H1 (cell line): ENCODE measurements at regions not wholly inside any gene's neighbourhood (a gene's known extent, or its start where the extent isn't known, plus 50 kb on each side); places are given as distances from the start of the nearest gene placed in this dataset.

Experiments used
- CTCF ChIA-PET: fragments of 300-600 bp; sonication (Branson Sonifier 250); formaldehyde crosslinking; loops from one replicate; lab custom pipeline; 2021; ENCODE audit not compliant: partially characterized antibody; lab: Charles Lee
- POLR2A ChIA-PET: fragments of 300-600 bp; sonication (Branson Sonifier 250); formaldehyde crosslinking; loops from one replicate; lab custom pipeline; 2021; ENCODE audit warnings: inconsistent platforms; ENCODE audit not compliant: partially characterized antibody; lab: Charles Lee
- DNase-seq, 2 experiments: peaks; one replicate each; pipeline versions ENCODE4 v3.0.0 to v3.0.0-alpha.2; 2010 to 2022; ENCODE audit warnings: low spot score in 2 of 2, low read depth in 1 of 2, mixed read lengths in 1 of 2
- FAIRE-seq: peaks from 2 replicates; lab custom pipeline; 2011; peaks lifted over from hg19 to GRCh38; lab: Jason Lieb, UNC
- H2AFZ ChIP-seq: 2 replicates; pipeline ENCODE4 v1.8.1; 2012; ENCODE audit warnings: low read length, inconsistent platforms
- H2AK5ac ChIP-seq: 2 replicates; pipeline ENCODE4 v1.6.1; 2013; ENCODE audit warnings: low read depth, low read length
- H2BK120ac ChIP-seq: replicated peaks from 2 replicates; pipeline ENCODE3; 2013; ENCODE audit warnings: low read depth, low read length, inconsistent platforms
- H2BK12ac ChIP-seq: 2 replicates; pipeline ENCODE4 v1.6.1; 2013; ENCODE audit warnings: low read depth, low read length
- H2BK15ac ChIP-seq: 2 replicates; pipeline ENCODE4 v1.6.1; 2013; ENCODE audit warnings: low read length
- H2BK20ac ChIP-seq: 2 replicates; pipeline ENCODE4 v1.6.1; 2013; ENCODE audit warnings: low read length
- H2BK5ac ChIP-seq: 2 replicates; pipeline ENCODE4 v1.6.1; 2013; ENCODE audit warnings: low read depth, low read length
- H3K14ac ChIP-seq: 2 replicates; pipeline ENCODE4 v1.6.1; 2013; ENCODE audit warnings: inconsistent platforms; ENCODE audit not compliant: insufficient read length
- H3K18ac ChIP-seq: 2 replicates; pipeline ENCODE4 v1.6.1; 2013; ENCODE audit warnings: low read length; ENCODE audit errors: extremely low read depth
- H3K23ac ChIP-seq: 2 replicates; pipeline ENCODE4 v1.6.1; 2013; ENCODE audit warnings: inconsistent platforms; ENCODE audit not compliant: insufficient read length
- H3K23me2 ChIP-seq: 2 replicates; pipeline ENCODE4 v1.6.1; 2013; ENCODE audit warnings: low read depth, low read length
- H3K27ac ChIP-seq: 2 replicates; pipeline ENCODE4 v1.6.1; 2011; ENCODE audit warnings: low read depth, low read length, inconsistent platforms
- H3K27me3 ChIP-seq, 4 experiments: replicated peaks in 1 of 4; 1 replicate in 1 of 4; 2 replicates in 3 of 4; pipeline versions ENCODE4 v1.6.1 to v1.8.1; 2011 to 2013; ENCODE audit warnings: low read length in 3 of 4, mild to moderate bottlenecking in 3 of 4, inconsistent platforms in 2 of 4, mixed read lengths in 2 of 4, moderate library complexity in 1 of 4; ENCODE audit not compliant: control insufficient read depth in 3 of 4, insufficient read depth in 3 of 4; ENCODE audit errors: extremely low read depth in 1 of 4
- H3K36me3 ChIP-seq, 4 experiments: 2 replicates each; pipeline versions ENCODE4 v1.6.1 to v1.8.1; 2011 to 2013; ENCODE audit warnings: mild to moderate bottlenecking in 4 of 4, low read length in 3 of 4, moderate library complexity in 2 of 4, control low read depth in 1 of 4, inconsistent platforms in 1 of 4; ENCODE audit not compliant: insufficient read depth in 4 of 4, control insufficient read depth in 2 of 4
- H3K4ac ChIP-seq: replicated peaks from 2 replicates; pipeline ENCODE3; 2013; ENCODE audit warnings: low read length, low read depth, mixed read lengths, inconsistent platforms; ENCODE audit not compliant: insufficient read length
- H3K4me1 ChIP-seq, 4 experiments: replicated peaks in 1 of 4; 1 replicate in 1 of 4; 2 replicates in 3 of 4; pipeline versions ENCODE4 v1.6.1 to v1.8.1; 2011 to 2013; ENCODE audit warnings: low read length in 3 of 4, inconsistent platforms in 2 of 4, mixed read lengths in 1 of 4; ENCODE audit not compliant: insufficient read depth in 4 of 4, control insufficient read depth in 3 of 4
- H3K4me2 ChIP-seq, 2 experiments: 2 replicates each; pipeline versions ENCODE4 v1.6.1 to v1.8.1; 2011 to 2013; ENCODE audit warnings: low read depth in 2 of 2, low read length in 2 of 2, control low read depth in 1 of 2, inconsistent platforms in 1 of 2, mild to moderate bottlenecking in 1 of 2; ENCODE audit not compliant: insufficient read depth in 1 of 2
- H3K4me3 ChIP-seq, 4 experiments: fragments of 200-600, 300-600 bp in 1 of 4; sonication (generic), shearing (Covaris generic), sonication (Bioruptor Twin) in 1 of 4; 2 replicates each; pipeline versions ENCODE4 v1.5.1 to v1.8.1; 2011 to 2016; ENCODE audit warnings: low read length in 4 of 4, low read depth in 3 of 4, control low read depth in 2 of 4, inconsistent platforms in 2 of 4, mild to moderate bottlenecking in 2 of 4, mixed read lengths in 1 of 4, moderate library complexity in 1 of 4; ENCODE audit not compliant: insufficient read depth in 2 of 4; ENCODE audit errors: extremely low read depth in 1 of 4
- H3K56ac ChIP-seq: replicated peaks from 2 replicates; pipeline ENCODE3; 2013; ENCODE audit warnings: low read depth, mild to moderate bottlenecking, mixed read lengths, low read length, inconsistent platforms; ENCODE audit not compliant: insufficient read length
- H3K79me1 ChIP-seq: 2 replicates; pipeline ENCODE4 v1.6.1; 2013; ENCODE audit warnings: low read depth, low read length, control low read depth
- H3K79me2 ChIP-seq, 2 experiments: 2 replicates each; pipeline versions ENCODE4 v1.6.1 to v1.8.1; 2012 to 2013; ENCODE audit warnings: low read length in 2 of 2, mild to moderate bottlenecking in 2 of 2, inconsistent platforms in 1 of 2; ENCODE audit not compliant: insufficient read depth in 2 of 2, control insufficient read depth in 1 of 2
- H3K9ac ChIP-seq, 4 experiments: replicated peaks in 1 of 4; 1 replicate in 1 of 4; 2 replicates in 3 of 4; pipeline versions ENCODE4 v1.6.1 to v1.8.1; 2011 to 2013; ENCODE audit warnings: low read depth in 3 of 4, low read length in 3 of 4, control low read depth in 2 of 4, mild to moderate bottlenecking in 2 of 4, moderate library complexity in 2 of 4, inconsistent platforms in 1 of 4; ENCODE audit errors: extremely low read depth in 1 of 4
- H3K9me3 ChIP-seq, 2 experiments: 2 replicates each; pipeline versions ENCODE4 v1.6.1 to v1.8.1; 2012 to 2013; ENCODE audit warnings: mild to moderate bottlenecking in 2 of 2, moderate library complexity in 2 of 2, control low read depth in 1 of 2, inconsistent platforms in 1 of 2, low read depth in 1 of 2, low read length in 1 of 2, mixed read lengths in 1 of 2; ENCODE audit not compliant: insufficient read depth in 2 of 2
- H4K20me1 ChIP-seq, 2 experiments: replicated peaks in 1 of 2; 2 replicates each; pipeline versions ENCODE3 to v1.8.1; 2011 to 2013; ENCODE audit warnings: inconsistent platforms in 2 of 2, low read length in 2 of 2, mild to moderate bottlenecking in 1 of 2; ENCODE audit not compliant: insufficient read depth in 2 of 2, control insufficient read depth in 1 of 2
- H4K5ac ChIP-seq: 2 replicates; pipeline ENCODE4 v1.6.1; 2013; ENCODE audit warnings: low read length, low read depth, mixed read lengths, inconsistent platforms; ENCODE audit not compliant: insufficient read length
- H4K8ac ChIP-seq: 2 replicates; pipeline ENCODE4 v1.8.0; 2013; ENCODE audit warnings: mild to moderate bottlenecking, moderate library complexity, low read length, inconsistent platforms; ENCODE audit not compliant: insufficient read depth; ENCODE audit errors: extremely low read depth
- H4K91ac ChIP-seq: replicated peaks from 2 replicates; pipeline ENCODE3; 2013; ENCODE audit warnings: low read length, mixed read lengths, inconsistent platforms; ENCODE audit not compliant: insufficient read length
- JUN ChIP-seq: IDR thresholded peaks from 2 replicates; pipeline ENCODE4 v1.6.1; 2011; ENCODE audit warnings: low read depth, mild to moderate bottlenecking, improper control_type of control experiment, low read length
- SAP30 ChIP-seq: fragments of 300-600 bp; sonication (generic); IDR thresholded peaks from 2 replicates; pipeline ENCODE4 v1.7.1; 2012; ENCODE audit warnings: low read length, moderate library complexity, mild to moderate bottlenecking, inconsistent platforms; ENCODE audit not compliant: insufficient read depth, insufficient replicate concordance
- WGBS, 2 experiments: shearing (Covaris generic) in 1 of 2; methylation state at CpG; one replicate each; pipeline versions ENCODE4 v1.1.6 to v1.1.7; 2013 to 2015; ENCODE audit warnings: low lambda C conversion rate in 2 of 2, mixed read lengths in 2 of 2, inconsistent platforms in 1 of 2, low coverage in 1 of 2, missing lambda C conversion rate in 1 of 2; ENCODE audit not compliant: insufficient replicate concordance in 2 of 2, insufficient coverage in 1 of 2, insufficient read length in 1 of 2; ENCODE audit errors: extremely low coverage in 1 of 2, missing lambda C conversion rate in 1 of 2; 5-methylcytosine and 5-hydroxymethylcytosine counted together

DNA sequence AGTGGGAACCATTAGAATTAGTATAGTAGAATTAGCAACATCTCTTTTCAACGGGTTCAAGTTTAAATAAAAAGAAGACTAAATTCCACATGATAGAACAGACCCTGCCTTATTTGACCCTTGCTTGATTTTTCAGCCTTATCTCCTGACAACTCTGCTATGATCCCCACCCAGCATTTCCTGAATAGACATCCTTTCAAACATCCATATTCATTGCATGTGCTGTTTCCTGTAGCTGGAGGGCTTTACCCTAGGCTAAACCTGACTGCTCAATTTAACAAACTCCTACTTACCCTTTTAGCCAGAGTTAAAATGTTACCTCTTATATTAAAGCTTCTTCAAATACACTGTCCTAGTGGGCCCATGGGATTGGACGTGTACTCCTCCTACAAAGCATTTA, 594.8 kb upstream of the ARID1B start:
- Histone ChIP-seq H3K4me2 (no peak overlapping the region), H4K91ac (no peak overlapping the region), H2BK120ac (no peak overlapping the region), H3K4me3 (no peak overlapping the region), H3K4ac (no peak overlapping the region), H4K20me1 (no peaks in the 10 kb centered on the region), H4K5ac (no peak overlapping the region), H3K27ac (no peak overlapping the region), H3K9me3 (no peaks in the 10 kb centered on the region), H3K36me3 (no peaks in the 10 kb centered on the region), H3K4me1 (no peaks in the 10 kb centered on the region), H3K9ac (no peak overlapping the region), H3K27me3 (no peaks in the 10 kb centered on the region), H3K18ac (no peak overlapping the region), H3K14ac (no peak overlapping the region), H2AK5ac (no peak overlapping the region), H3K23me2 (no peaks in the 10 kb centered on the region), H3K56ac (no peak overlapping the region), H2BK12ac (no peak overlapping the region), H2AFZ (no peak overlapping the region), H3K23ac (no peak overlapping the region), H3K79me2 (no peaks in the 10 kb centered on the region), H3K79me1 (no peaks in the 10 kb centered on the region), H4K8ac (no peak overlapping the region), H2BK5ac (no peak overlapping the region), H2BK20ac (no peak overlapping the region), H2BK15ac (no peak overlapping the region)
- DNase-seq: no peak
- POLR2A ChIA-PET: no interaction called here
- 95% methylated on average over 2 of the region's 2 CpGs; no CpG with 5 or more reads in 1 of the 2 experiments for WGBS, 2 experiments
- no peak for FAIRE-seq
- TF ChIP-seq SAP30 (no peak), JUN (no peak)
- CTCF ChIA-PET: no interaction called here
